ENCODE measurements at regions not wholly inside any gene's neighbourhood (a gene's known extent, or its start where the extent isn't known, plus 50 kb on each side); places are given as distances from the start of the nearest gene placed in this dataset.

DNA sequence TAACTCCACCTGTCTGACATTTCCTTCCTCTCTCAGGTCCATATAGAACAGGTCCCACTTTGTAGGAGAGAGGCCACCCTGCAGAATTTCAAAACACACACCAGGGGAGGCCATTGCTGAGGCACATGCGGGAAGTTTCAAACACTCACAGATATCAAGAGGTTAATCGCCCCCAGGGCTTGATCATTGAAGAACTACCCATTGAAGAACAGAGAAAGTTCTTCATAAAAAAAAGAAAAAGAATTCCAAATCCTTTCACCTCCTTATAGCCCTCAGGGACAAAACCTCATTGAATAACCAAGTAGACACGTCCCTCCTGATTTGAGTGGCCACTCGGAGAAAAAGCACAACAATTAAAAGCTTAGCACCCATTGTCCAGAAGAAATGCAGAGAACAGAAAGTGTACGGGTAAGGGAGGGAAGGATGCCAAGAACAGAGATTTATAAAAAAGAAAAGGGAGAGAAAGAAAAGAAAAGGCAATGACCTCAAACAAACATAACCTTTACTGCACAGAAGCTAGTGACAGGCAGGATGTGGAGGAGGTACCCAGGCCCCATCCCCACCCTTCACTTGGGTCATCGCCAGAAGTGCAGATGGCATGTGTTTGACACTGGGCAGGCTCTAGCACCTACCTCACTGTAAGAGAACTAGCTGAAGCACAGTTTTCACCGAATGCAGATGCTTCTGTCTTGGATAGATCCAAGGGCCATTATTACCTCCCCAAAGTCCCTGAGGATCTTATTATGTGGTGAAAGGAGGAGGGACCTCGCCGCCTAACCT is 112.3 kb upstream of the HES1 start:
- TF ChIP-seq, protein P1, sequence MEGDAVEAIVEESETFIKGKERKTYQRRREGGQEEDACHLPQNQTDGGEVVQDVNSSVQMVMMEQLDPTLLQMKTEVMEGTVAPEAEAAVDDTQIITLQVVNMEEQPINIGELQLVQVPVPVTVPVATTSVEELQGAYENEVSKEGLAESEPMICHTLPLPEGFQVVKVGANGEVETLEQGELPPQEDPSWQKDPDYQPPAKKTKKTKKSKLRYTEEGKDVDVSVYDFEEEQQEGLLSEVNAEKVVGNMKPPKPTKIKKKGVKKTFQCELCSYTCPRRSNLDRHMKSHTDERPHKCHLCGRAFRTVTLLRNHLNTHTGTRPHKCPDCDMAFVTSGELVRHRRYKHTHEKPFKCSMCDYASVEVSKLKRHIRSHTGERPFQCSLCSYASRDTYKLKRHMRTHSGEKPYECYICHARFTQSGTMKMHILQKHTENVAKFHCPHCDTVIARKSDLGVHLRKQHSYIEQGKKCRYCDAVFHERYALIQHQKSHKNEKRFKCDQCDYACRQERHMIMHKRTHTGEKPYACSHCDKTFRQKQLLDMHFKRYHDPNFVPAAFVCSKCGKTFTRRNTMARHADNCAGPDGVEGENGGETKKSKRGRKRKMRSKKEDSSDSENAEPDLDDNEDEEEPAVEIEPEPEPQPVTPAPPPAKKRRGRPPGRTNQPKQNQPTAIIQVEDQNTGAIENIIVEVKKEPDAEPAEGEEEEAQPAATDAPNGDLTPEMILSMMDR (IDR thresholded peaks at IDR 0.05; ENCODE audit: insufficient read depth, low read length, poor library complexity, severe bottlenecking), result no peak
- no peak for DNase-seq (ENCODE audit: low read depth)
- no peak overlapping the region for H3K4me3 ChIP-seq (ENCODE audit: low read depth, low read length)
- H3K27me3 ChIP-seq (ENCODE audit: control insufficient read depth, insufficient read depth, low read length), result no peaks in the 10 kb centered on the region
- no peaks in the 10 kb centered on the region for H3K36me3 ChIP-seq (ENCODE audit: control insufficient read depth, insufficient read depth, low read length)

DNA sequence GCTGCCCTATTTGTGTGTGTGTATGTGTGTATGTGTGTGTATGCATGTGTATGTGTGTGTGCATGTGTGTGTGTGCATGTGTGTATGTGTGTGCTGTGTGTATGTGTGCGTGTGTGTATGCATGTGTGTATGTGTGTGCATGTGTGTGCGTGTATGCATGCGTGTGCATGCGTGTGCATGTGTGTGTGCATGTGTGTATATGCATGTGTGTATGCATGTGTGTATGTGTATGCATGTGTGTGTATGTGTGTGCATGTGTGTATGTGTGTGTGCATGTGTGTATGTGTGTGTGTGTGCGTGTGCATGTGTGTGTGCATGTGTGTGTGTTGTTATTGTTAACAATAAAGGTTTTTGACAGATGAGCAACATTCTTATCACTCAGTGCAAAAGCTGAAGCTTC is 110.8 kb upstream of the HES1 start:
- TF ChIP-seq, protein P1 (IDR thresholded peaks at IDR 0.05; ENCODE audit: insufficient read depth, low read length, poor library complexity, severe bottlenecking), result no peak
- no peaks in the 10 kb centered on the region for H3K27me3 ChIP-seq (ENCODE audit: control insufficient read depth, insufficient read depth, low read length)
- no peaks in the 10 kb centered on the region for H3K36me3 ChIP-seq (ENCODE audit: control insufficient read depth, insufficient read depth, low read length)
- H3K4me3 ChIP-seq (ENCODE audit: low read depth, low read length), result no peak overlapping the region
- no peak for DNase-seq (ENCODE audit: low read depth)

DNA sequence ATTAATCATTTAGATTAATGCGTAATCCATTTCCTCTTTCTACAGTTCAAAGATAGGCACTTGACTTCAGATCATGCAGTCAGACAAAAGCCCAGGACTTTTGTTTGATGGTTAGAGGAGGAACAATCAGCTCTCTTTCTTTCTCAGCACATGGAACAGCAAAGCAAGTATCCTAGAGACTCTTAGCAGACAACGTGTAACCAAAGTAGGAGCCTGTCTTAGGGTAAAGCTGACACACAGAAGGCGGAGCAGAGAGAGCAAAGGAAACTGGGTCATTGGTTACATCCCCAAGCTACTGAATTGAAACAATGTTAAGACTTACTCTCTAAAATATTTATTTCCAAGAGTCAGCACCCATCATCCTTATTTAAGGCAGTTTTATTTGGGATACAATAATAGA is 110.0 kb upstream of the HES1 start:
- no peak overlapping the region for H3K4me3 ChIP-seq (ENCODE audit: low read depth, low read length)
- no peak for DNase-seq (ENCODE audit: low read depth)
- TF ChIP-seq, protein P1 (IDR thresholded peaks at IDR 0.05; ENCODE audit: insufficient read depth, low read length, poor library complexity, severe bottlenecking), result no peak
- no peaks in the 10 kb centered on the region for H3K27me3 ChIP-seq (ENCODE audit: control insufficient read depth, insufficient read depth, low read length)
- no peaks in the 10 kb centered on the region for H3K36me3 ChIP-seq (ENCODE audit: control insufficient read depth, insufficient read depth, low read length)

DNA sequence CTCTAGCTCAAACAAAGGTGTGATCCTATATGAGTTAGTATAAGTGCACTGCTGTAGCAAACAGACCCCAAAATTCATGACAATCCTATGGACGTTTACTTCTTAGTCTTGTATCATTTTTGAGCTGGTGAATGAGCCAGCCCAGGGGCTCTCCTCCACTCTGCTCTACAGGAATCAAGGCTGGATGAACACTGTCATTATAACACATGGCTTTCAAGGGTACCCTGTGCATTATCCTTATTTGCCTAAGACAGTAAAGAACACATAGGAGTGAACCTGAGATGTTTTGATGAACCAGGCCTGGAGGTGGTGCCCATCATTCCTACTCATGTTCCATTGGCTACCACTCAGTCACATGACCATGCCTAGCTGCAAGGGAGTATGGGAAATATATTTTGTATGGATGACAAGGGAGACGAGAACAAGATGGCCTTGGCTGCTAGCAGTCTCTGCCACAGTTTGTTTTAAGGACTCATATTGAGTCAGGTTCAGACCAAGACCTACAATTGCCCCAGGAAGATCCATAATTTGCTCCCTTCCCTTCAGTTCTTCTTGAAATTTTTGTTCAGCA is 107.4 kb upstream of the HES1 start:
- Histone ChIP-seq H3K27me3 (ENCODE audit: control insufficient read depth, insufficient read depth, low read length) (no peaks in the 10 kb centered on the region), H3K36me3 (ENCODE audit: control insufficient read depth, insufficient read depth, low read length) (no peaks in the 10 kb centered on the region), H3K4me3 (ENCODE audit: low read depth, low read length) (no peak overlapping the region)
- TF ChIP-seq, protein P1 (IDR thresholded peaks at IDR 0.05; ENCODE audit: insufficient read depth, low read length, poor library complexity, severe bottlenecking), result no peak
- DNase-seq (ENCODE audit: low read depth), result no peak

DNA sequence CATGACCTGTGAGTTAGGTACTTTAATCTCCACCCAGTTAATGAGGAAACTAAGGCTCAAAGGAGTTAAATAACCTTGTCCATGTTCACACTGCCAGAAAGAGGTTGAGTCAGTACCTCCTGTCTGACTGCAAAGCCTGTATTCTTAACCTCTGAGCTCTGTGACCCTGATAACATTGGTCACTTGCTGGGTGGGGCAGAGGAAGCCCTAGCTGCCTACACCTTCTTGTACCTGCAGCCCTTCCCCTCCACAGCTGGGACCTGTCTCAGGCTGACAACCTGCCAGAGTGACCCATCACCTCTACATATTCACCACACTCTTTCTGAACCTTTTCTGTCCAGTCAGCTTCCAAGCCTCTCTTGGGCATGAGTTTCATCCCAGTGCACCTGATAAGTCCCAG is 106.1 kb upstream of the HES1 start:
- TF ChIP-seq, protein P1 (IDR thresholded peaks at IDR 0.05; ENCODE audit: insufficient read depth, low read length, poor library complexity, severe bottlenecking), result no peak
- no peaks in the 10 kb centered on the region for H3K36me3 ChIP-seq (ENCODE audit: control insufficient read depth, insufficient read depth, low read length)
- no peaks in the 10 kb centered on the region for H3K27me3 ChIP-seq (ENCODE audit: control insufficient read depth, insufficient read depth, low read length)
- no peak overlapping the region for H3K4me3 ChIP-seq (ENCODE audit: low read depth, low read length)
- no peak for DNase-seq (ENCODE audit: low read depth)

DNA sequence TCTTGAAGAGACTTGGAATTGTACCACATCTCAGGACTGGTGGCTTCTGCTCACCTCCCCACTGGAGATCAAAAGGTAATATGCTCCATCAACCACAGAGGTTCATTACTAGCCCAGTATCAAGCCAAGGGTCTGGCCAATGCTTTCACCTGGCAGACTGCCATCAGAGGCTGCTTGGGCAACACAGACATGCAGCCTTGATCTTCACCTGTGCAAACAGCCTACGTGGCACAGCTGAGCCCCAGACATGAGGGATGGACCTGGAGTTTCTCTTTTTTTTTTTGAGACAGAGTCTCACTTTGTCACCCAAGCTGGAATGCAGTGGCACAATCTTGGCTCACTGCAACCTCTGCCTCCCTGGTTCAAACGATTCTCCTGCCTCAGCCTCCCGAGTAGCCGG is 105.6 kb upstream of the HES1 start:
- Histone ChIP-seq H3K27me3 (ENCODE audit: control insufficient read depth, insufficient read depth, low read length) (no peaks in the 10 kb centered on the region), H3K4me3 (ENCODE audit: low read depth, low read length) (no peak overlapping the region), H3K36me3 (ENCODE audit: control insufficient read depth, insufficient read depth, low read length) (no peaks in the 10 kb centered on the region)
- no peak for DNase-seq (ENCODE audit: low read depth)
- TF ChIP-seq, protein P1 (IDR thresholded peaks at IDR 0.05; ENCODE audit: insufficient read depth, low read length, poor library complexity, severe bottlenecking), result no peak
